KG1 (cell line): ENCODE measurements at regions not wholly inside any gene's neighbourhood (a gene's known extent, or its start where the extent isn't known, plus 50 kb on each side); places are given as distances from the start of the nearest gene placed in this dataset.
"Not testable (repeated sequence)": the region's sequence is repeated elsewhere in the genome, so short reads cannot be mapped to it uniquely, and the experiment has no call there.

Experiments
- DNase-seq: peaks from one replicate; lab custom pipeline; 2025; lab: John Stamatoyannopoulos, UW

DNA sequence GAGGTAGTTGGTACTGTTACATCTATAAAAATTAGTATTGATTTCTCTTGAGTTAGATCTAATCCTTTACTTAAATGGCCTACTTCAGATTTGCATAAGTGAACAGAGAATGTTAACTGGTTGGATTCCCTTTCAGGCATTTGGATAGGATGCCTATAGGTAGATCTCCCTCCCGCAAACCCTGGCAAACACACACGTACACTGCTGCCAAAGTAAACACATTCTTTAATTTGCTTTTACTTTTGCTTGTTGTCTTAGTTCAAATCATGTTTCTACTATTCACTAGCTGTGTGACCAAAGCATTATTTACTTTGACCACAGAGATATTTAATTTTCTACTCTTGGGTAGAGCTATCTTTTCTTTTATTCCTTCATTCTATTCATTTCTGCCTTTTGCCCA is 936.1 kb upstream of the FBXO33 start:
- no peak for DNase-seq

DNA sequence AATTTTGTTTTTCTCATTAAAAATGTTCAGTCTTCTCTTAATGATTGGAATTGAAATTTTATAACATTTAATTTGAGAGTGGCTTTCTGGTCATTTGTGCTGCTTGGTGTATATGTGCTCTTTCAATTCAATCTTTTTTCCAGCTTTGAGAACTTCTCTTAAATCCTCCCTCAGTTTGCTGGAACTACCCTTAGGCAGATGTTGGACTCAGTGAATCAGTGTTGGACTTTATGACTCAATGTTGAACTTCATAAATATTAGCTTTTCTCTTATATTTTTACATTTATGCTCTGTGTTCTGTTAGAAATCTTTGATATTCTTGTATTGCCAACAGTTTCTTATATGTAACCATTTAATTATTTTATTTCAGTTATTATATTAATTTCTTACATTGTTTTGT is 935.5 kb upstream of the FBXO33 start:
- no peak for DNase-seq

DNA sequence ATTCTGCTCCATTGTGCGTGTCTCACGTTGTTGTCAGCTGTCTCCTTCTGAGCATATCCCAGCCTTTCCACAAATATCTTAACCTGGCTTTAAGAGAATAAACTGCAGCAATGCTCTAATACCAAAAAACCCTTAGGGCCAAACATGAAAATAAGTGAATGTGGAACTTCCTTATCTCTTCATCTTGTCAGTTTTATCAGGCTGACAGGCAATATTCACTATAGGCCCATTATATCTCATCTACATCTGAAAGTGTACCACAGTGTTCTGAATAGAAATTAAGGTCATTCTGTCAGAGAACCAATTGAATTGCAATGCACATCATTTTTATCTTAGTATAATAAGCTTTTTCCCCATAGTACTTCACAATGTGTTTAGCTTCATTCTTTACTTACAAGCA is 933.1 kb upstream of the FBXO33 start:
- no peak for DNase-seq

DNA sequence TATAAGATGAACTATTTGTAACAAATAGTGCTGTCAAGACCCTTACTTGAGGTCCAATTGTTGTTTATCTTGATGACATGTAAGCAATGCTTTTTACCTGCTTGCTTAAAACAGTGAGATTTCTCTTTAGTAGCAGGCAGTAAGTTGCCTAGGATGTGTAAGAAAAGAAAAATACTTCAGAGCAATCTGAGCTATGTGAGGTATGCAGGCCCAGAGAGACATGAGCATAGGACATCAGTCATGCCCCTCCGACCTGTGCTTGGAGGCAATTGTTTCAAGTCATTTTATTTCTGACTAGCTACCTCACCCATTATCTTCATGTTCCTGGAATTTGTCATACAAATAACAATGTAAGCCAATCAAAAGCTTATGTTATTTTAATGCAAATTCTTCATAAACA is 930.6 kb upstream of the FBXO33 start:
- DNase-seq: no peak

DNA sequence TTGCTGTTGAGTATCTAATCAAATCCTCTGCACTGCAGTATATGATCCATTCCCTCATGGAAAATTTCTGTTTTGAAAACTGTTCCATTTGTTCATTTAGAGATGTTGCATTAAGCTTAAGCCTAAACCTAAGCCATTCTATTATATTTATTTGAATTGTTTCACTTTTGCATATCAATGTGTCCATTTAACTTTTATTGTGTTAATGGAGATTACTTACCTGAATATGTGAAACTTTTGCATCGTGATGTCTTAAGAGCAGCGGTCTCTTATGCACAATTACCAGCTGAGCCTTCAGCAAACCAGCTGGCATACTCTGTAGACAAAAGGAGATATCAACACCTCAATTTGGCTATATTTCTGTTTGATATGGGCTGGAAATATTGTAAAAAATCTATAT is 922.5 kb upstream of the FBXO33 start:
- no peak for DNase-seq

DNA sequence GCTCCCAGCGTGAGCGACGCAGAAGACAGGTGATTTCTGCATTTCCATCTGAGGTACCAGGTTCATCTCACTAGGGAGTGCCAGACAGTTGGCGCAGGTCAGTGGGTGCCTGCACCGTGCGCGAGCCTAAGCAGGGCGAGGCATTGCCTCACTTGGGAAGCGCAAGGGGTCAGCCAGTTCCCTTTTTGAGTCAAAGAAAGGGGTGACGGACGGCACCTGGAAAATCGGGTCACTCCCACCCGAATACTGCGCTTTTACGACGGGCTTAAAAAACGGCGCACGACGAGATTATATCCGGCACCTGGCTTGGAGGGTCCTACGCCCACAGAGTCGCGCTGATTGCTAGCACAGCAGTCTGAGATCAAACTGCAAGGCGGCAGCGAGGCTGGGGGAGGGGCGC is 915.9 kb upstream of the FBXO33 start:
- not testable (repeated sequence) for DNase-seq

DNA sequence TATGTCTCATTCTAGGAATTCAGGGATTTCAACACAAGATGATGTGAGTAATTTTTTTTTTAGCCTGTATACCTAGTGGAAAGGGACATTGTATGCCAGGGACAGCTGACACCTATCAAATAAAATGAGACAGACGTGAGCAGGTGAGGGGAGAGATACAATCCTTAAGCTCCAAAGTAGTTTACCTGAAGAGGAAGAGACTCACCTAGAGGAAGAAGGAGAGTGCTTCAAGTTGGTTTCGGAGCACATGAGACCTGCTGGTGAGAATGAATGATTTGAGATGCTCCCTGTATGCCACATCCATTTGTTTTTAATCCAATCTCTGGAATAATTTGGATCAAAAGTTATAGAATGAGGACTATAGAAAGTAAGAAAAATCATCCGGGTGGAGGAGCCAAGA is 915.4 kb upstream of the FBXO33 start:
- no peak for DNase-seq

DNA sequence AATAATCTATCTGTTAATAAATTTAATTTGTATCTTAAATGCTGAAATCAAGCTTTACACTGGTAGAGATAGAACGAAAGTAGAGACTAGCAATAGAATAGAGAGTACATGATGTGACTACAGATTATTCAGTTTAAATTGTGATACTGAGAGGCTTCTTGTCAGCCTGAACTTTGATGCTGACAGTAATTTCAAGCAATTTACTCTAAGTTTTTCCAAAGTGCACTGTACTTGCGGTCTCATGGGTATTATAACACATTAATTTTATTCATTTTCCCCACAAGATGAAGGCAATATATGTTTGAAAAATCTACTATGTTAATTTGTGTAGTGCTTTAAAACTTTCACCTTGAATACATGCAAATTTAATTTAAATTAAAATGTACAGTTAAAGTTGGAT is 914.0 kb upstream of the FBXO33 start:
- no peak for DNase-seq

DNA sequence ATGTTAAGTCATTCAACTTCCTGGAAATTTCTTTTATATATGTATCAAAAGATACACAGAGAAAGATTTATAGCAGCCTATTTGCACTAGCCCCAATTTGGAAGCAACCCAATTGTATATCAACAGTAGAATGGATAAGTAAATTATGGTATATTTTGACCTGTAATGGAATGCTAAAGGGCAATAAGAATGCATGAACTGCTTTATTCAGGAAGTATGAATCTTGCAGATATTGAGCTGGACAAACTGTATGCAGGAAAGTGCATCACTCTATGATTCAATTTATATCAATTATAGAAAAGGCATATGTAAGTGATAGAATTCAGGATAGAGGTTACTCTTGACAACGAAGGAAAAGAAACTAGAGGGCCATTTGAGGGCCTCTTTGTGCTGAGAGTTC is 913.1 kb upstream of the FBXO33 start:
- no peak for DNase-seq

DNA sequence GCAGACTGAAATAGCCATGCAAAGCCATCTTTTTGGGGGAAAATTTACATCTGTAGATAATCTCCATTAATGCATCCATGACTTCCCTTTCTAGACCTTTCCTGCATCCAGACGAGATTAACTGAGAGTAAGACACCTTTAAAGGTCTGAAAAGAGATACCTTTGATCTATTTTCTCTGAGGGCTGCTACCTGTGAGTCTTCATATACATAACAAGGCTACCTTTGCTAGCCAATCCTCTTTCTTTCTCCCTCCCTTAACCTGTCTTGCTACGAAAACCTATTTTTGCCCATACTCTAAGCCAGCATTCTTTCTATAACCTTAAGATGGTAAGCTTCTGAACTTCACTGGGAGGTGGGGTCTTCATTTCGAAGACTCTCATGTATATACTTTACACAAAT is 908.5 kb upstream of the FBXO33 start:
- DNase-seq: no peak

DNA sequence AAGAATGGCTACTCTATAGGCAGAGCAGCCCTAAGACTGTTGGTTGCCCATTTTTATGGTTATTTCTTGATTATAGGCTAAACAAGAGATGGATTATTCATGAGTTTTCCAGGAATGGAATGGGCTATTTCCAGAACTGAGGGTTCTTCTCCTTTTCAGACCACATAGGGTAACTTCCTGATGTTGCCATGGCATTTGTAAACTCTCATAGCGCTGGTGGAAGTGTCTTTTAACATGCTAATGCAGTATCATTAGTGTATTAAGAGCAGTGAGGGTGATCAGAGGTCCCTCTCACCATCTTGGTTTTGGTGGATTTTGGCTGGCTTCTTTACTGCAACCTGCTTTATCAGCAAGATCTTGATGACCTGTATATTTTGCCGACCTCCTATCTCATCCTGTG is 904.6 kb upstream of the FBXO33 start:
- DNase-seq: no peak

DNA sequence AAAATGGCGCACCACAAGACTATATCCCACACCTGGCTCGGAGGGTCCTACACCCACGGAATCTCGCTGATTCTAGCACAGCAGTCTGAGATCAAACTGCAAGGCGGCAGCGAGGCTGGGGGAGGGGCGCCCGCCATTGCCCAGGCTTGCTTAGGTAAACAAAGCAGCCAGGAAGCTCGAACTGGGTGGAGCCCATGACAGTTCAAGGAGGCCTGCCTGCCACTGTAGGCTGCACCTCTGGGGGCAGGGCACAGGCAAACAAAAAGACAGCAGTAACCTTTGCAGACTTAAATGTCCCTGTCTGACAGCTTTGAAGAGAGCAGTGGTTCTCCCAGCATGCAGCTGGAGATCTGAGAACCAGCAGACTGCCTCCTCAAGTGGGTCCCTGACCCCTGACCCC is 894.3 kb upstream of the FBXO33 start:
- not testable (repeated sequence) for DNase-seq

DNA sequence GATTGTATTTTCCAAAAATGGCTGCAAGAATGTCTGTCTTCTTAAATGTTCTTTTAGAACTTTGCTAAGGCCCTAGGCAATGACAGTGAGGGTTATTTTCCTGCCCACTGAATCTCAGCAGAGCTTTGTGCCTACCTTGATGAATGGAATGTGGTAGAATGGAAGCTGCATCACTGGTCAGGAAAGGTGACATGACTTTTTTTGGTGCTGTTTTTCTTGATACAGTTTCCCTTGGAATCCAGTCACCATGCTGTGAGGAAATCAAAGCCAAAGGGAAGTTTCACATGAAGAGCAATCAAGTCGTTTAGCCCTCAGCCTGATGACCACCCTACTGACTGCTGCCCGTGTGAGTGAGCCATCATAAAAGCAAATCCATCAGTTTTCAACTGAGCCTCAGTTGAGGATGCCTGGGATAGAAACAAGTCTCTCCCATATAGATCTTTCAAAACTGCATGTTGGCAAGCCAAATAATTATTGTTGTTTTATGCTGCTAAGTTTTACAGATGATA is 886.0 kb upstream of the FBXO33 start:
- no peak for DNase-seq

DNA sequence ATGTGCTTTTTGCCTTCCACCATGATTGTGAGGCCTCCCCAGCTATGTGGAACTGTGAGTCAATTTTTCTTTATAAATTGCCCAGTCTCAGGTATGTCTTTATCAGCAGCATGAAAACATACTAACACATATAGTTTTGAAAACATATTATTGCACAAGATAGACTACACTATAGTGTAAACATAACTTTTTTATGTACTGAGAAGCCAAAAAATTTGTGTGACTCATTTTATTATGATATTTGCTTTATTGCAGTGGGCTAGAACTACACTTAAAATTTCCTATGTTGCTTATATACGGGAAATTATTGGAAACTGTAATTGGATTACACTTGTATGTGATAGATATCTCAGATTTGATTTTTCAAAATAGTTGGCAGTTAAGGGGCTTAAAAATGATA is 885.5 kb upstream of the FBXO33 start:
- DNase-seq: no peak

DNA sequence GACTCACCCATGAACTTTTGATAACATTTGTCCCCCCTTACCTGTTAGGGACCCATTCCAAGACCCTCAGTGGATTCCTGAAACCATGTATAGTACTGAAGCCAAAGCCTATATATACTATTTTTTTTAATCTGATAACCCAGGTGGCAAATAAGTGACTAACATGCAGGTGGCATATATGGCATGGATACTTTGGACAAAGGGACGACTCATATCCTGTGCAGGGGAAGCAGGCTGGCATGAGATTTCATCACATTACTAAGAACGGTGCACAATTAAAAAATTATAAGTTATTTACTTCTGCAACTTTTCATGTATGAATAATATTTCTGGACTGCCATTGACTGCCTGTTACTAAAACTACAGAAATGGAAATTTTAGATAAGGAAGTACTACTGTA is 880.1 kb upstream of the FBXO33 start:
- DNase-seq: no peak

DNA sequence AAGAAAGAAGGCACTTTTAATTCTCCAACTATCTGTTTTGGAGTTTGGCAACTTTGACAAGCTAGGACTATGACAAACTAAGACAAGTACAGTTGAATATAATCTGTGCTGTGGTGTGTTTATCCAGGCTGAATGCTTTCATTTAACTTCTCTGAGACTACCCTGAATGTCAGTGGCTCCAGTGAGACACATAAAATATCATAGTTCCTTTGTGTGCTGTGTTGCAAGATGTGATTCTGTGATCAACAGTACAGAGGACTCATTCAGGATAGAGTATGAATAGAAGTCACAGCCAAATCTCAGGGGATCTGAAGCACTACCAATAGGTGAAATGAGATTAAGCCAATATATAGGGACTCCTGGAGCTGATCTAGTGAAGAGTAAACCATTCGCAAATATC is 876.9 kb upstream of the FBXO33 start:
- no peak for DNase-seq

DNA sequence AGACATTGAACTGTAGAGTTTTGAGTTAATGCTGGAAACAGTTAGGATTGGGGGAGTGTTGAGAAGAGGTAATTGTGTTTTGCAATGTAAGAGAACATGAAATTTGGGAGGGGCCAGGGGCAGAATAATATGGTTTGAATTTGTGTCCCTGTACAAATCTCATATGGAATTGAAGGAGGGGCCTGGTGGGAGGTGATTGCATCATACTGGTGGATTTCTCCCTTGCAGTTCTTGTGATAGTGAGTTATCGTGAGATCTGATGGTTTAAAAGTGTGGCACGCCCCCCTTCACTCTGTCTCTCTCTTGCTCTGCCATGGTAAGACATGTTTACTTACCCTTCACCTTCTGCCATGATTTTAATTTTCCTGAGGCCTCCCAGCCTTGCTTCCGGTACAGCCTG is 876.0 kb upstream of the FBXO33 start:
- DNase-seq: no peak

DNA sequence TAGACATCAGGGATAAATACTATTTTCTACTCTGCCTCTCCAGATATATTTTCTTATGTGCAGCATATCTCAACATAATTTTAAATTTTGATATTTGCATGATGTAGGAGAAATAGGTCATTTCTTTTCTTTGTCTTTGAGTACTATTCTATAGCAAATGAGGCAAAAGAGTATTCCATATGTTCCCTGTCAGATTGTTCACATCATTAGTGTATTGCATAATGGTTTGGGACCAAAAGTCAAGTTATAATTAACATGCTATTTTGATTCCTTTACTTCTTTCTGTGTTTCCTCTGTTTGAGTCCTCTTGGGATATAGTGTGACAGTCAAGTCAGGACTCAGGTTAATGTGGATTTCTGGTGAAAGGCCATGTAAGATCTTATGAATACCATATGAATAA is 864.6 kb upstream of the FBXO33 start:
- DNase-seq: no peak

DNA sequence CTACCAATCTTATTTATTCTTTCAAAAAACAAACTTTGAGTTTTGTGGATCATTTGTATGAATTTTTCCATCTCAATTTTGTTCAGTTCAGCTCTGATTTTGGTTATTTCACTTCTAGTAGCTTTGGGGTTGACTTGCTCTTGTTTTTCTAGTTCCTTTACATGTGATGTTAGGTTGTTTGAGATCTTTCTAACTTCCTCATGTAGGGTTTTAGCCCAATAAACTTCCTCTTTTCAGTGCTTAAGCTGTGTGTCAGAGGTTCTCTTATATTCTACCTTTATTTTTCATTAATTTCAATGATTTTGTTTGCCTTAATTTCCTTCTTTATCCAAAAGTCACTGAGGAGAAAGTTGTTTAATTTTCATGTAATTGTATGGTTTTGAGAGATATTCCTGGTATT is 860.4 kb upstream of the FBXO33 start:
- DNase-seq: peak; percentile 19

DNA sequence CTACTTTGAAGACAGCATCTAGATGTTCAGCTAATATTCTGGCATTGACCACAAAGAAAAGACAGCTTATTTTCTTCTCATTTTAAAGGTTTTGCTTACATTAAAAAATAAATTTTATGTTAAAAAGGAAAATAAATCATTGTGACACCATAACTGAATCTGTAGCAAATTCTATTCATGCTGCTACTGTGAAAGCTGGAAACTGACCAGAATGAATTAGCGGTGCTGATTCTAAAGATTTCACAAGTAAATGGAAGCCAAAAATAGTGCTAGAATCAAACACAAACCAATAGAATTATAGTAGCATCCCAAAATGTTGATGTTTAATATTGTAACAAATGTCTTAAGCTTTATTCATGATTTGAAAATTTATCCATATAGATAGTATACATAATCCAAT is 850.0 kb upstream of the FBXO33 start:
- DNase-seq: no peak

DNA sequence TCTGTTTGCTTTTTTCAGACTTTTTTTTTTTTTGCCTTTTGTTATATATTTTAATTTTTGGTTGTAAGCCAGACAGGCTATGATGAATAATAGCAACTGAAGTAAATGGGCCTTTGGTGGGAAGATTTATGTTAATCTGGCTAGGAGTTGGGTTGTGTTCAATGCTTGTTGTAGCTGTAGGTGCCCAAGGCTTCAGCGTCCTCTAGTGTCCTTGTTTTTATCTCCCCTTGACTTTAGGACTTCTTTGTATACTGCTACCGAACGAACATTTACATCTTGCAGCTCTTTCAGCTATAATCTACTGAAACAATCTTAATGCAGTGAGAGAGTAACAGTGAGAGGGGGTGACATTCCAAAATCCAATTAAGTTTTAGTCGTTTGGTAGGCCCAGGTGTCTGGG is 848.4 kb upstream of the FBXO33 start:
- DNase-seq: no peak

DNA sequence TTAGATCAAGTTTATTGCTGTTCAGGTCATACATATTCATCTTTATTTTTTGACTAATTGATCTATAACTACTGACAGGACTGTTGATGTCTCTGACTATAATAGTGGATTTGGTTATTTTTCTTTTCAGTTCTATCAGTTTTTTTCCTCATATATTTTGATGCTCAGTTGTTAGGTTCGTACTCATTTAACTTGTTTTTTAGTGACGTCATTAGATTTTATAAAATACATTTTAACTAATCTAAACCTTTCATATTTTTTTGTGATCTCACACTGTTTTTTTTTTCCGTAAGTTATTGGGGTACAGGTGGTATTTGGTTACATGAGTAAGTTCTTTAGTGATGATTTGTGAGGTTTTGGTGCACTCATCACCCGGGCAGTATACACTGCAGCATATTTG is 841.2 kb upstream of the FBXO33 start:
- no peak for DNase-seq

DNA sequence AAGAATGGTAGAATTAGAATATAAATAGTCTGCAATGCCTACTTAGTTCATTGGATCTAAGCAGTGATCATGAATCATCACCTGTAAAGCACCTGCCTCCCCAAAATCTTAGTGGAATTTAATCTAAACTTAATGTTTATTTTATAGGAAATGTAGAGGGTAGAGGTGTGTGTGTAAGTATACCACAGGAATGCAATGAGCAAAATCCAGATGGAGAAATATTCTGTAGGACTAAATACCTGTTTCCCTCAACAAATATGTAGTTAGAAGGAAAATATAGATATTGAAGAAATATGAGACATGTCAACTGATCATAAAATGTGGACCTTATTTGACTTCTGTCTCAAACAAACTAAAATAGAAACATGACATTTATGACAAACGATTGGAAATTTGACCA is 839.2 kb upstream of the FBXO33 start:
- no peak for DNase-seq

DNA sequence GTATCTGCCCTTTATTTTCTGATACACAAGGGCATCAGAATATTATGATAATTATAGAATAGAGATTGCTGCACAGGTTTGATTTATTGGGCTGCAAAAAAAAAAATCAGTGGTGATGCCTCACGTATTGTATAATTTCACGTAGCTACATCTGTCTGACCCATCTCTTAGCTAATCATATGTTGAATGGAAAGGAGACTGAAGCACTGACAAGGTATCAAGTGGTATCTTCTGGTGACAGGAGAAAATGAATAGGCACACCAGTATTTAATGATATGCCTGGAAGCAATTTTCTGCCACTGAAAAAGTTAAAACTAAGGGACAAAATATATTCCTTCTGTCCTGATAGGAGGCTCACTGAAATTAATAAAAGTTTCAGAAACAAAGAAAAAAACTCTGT is 837.2 kb upstream of the FBXO33 start:
- no peak for DNase-seq

DNA sequence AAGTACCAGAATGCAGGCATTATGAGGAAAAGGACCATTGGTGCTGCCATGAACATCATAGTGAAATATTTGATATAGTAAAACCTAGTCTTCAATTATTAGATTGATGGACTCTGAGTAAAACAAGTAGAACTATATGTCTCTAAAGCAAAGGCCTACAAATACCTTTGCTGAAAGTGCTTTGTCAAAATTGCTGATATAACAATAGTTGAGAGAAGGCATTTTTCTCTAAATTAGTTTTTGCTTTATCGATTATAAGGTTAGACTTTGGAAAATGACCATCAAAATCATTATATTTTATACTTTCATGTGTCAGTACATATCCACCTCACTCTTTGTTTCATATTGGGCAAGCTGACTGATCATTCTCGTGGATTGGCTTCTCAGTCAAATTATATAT is 836.0 kb upstream of the FBXO33 start:
- no peak for DNase-seq
